SIG-M5 (cell line): ENCODE measurements at regions not wholly inside any gene's neighbourhood (a gene's known extent, or its start where the extent isn't known, plus 50 kb on each side); places are given as distances from the start of the nearest gene placed in this dataset.
"Not testable (repeated sequence)": the region's sequence is repeated elsewhere in the genome, so short reads cannot be mapped to it uniquely, and the experiment has no call there.

Experiments used
- DNase-seq: peaks from one replicate; lab custom pipeline; 2025; lab: John Stamatoyannopoulos, UW

GRCh38 chr13:50452028-50452427 lies 391.5 kb downstream of the DLEU7 start:
- DNase-seq = no peak

DNA sequence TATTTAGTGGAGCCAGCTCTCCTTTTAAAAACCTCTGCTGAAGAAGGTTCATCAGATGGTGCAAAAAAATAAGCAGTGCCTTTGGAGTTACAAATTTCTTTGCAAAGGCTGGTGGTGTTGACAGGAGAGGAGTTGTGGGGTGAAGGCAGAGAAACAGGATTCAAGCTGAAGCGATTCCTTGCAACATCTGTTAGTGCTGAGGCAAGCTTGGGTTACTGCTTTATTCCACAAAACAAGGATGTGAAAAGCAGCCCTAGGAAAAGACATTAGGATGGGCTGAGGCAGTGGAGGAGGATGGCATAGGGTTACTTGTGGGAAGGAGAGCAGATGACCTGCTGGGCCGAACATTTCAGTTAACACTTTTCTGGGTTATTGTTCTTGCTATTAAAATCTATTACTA lies 390.7 kb downstream of the DLEU7 start:
- no peak for DNase-seq

DNA sequence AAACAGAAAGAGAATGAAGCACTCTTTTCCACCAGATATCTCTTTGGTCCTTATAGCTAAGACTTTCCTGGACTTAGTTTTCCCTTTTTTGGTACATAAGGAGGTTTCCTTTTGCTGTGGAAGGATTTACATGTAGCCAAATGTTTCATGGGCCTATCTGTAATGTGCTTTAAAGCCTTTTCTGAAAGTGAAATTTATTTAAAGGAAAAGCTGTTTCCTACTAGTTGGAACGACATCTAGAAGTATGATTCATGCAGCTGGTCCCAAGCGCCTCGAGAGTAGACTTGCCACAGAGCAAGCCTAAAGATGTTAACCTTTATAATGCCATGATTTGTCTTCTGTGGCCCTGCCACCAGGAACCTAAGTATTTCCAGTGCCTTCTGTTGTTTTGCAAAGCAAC lies 390.3 kb downstream of the DLEU7 start:
- no peak for DNase-seq

- no peak for DNase-seq
Measured at GRCh38 chr13:50456111-50456510, 387.4 kb downstream of the DLEU7 start.

DNA sequence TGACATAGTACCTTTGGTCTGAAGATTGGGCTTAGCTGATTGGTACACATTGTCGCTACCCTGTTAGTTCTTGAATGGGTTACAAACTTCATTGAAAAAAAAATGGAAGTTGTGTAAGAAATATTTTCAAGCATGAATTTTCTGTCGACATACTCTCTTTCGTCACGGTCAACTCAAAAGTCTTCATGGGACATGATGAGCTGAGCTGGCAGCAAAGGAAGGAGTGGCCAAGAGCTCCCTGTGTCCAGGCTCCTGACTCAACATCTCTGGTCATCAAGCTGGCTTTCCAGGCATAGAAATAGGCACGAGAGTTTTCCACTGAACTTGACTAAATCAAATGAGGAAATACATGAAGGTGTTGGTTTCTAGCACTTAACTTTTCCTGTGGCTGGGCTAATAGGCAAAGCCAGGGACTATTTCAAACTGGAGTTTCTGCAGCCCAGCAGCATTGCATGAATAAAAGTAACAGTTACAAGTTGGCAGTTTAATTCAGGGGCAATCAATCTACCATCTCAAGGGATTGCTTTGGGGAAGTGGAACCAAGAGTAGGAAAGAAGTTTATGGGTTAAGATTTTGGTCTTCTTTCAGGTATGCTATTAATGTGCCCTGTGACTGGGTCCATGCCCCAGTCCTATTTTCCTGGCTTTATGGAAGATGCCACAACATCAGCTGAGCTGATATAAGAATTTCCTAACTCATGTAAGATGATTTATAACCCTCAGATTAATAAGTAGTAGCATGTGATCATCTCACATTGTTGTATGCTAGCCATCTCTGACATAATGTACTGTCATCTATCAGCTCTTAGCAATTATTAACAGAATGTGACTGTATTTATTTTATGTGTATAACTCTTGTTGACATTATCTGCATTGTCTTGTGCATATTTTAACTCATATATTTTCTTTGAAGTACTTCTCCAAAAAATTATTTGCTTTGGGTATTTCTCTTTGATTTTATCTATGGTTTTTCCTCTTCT lies 385.8 kb downstream of the DLEU7 start:
- no peak for DNase-seq

- no peak for DNase-seq
Measured at GRCh38 chr13:50459046-50459445, 384.4 kb downstream of the DLEU7 start.

GRCh38 chr13:50459658-50460057 lies 383.8 kb downstream of the DLEU7 start:
- no peak for DNase-seq

DNA sequence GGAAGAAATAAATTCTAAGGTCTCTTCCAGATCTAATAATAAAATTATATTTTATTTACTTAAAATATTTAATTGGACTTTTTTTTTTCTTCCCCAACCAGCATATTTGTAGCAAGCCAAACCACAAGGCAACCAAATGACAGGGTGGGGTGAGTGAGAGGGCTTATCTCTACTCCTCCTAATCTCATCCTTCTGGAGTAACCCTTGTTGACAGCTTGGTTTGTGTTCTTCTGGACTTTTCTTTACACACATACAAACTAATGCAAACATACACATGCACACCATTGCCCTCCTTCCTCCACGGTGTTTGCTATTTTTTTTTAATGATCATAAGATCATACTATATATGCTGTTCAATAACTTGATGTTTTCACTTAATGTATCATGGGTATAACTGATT lies 383.1 kb downstream of the DLEU7 start:
- DNase-seq = no peak

DNA sequence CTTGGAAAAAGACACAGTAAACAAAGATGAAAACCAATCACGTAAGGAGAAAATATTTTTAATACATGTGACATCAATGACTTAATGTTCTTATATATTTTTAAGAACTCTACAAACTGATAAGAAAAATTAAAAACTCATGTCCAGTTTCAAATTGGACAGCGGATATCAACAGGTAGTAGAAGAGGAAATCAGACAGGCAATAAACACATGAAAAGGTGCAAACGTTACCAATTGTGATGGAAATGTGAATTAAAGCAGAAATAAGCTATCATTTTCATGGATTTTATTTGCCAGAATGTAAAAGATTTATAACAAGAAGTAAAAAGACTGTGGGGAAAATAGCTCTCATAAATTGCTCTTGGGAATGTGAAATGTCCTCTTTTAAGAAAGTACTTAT lies 382.3 kb downstream of the DLEU7 start:
- no peak for DNase-seq

DNA sequence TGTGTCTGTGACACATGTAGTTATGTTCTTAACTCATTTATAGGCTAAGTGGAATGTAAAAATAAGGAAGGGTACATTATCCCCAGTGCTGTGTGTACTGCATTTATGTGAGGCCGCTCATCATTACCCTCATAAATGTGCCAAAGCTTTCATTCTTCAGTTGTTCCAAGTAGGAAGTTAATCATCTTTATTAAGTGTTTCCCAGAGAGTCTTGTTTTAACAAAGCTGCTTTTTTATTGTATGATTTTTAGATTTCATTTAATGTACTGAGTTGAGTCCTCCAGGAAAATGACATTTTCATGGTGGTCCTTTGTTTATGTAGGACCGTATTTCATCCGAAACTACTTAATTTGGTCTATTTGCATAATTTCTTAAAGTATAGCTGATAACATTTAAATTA lies 379.8 kb downstream of the DLEU7 start:
- DNase-seq = no peak

- no peak for DNase-seq
Measured at GRCh38 chr13:50464349-50465251, 378.9 kb downstream of the DLEU7 start.

- no peak for DNase-seq
Measured at GRCh38 chr13:50466456-50466855, 377.0 kb downstream of the DLEU7 start.

GRCh38 chr13:50467156-50468110 lies 376.1 kb downstream of the DLEU7 start:
- no peak for DNase-seq

DNA sequence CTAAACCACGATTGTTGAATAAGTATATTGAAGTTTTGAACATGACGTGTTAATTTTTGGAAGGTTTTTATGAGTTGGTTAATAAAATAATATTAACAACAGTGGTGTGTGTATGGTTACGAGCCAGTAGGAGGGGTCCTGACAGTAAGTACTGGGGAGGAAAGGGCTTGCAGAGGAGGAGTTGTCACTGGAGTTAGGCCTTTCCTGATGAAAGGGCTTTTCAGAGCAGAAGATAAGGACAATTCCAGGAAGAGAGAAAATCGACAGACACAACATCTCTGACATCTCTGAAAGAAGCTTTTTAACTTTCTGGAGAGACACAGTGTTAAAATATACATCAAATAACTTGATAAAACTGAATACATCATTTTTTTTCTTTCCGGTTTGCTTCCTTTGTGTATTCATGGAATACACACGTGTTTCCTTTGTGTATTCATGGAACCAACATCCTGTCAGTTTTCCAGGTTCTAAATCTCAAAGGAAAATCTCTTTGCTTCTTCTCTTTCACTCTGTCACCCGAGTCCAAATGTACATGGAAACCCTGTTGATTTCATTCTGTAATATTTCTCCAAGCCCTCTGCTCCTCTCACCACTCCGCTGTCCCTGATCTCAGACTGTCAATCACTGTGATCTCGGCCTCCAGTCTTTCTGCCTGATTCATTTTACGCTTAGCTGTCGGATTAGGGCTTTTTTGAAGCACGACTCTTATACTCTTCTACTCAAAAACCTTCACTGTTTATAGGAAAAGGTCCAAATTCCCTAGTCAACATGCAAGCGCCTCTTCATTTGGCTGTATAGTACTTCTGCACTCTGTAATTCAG lies 374.4 kb downstream of the DLEU7 start:
- no peak for DNase-seq

- not testable (repeated sequence) for DNase-seq
Measured at GRCh38 chr13:50473050-50473449, 370.4 kb downstream of the DLEU7 start.

DNA sequence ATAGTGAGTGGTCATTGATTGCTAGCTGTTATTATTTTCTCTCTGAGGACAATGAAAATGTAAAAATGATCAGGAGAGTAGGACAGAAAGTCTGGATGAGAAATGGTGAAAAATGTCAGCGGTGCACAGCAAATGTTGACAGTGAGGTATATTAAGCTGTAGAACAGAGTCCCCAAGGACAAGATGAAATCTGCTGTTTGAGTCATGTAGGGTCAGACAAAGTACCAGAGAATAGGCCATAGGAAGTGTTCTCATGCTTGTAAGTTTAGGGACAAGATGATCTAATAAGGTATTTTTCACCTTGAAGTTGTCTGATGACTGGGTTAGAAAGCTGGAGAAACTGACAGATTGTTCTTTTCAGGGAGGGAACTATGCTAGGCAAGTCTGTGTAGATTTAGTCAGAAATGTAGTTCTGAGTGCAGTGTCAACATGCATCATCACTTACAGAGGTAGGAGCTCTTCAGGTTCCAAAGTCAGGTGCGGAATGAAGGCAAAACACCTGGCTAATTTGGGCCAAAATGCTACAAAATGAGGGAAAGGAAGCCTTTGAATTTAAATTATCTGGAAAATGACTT lies 369.3 kb downstream of the DLEU7 start:
- DNase-seq = no peak

DNA sequence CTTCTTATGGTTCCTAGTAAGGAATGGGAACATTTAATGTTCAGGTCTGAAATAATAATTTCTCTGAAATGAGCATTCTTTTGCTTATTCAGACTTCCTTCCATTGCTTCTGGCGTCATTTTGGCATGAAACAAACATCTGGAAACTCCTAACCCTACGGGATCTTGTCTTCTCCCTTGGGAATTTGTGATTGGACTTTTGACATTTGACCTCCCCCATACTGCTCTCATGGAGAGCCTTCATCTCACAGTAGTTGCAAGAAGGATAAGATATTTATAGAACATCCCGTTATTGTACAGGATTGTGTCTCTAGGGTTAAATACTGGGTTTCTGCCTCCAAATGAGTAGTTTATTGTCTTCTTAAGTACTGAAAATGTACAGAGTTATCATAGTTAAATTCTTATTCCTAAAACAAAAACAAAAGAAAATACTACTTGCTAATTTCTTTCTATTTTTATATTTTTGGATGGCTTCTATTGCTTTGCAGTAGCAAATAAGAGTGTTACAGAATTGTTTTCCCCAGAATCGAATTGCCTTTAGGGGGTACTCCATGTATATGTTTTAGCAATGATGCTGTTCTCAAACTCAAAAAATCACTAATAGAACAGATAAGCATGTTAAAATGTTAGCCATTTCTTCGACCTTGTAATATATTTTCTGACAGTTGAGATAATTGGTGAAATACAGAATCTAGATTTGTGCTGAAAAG lies 366.8 kb downstream of the DLEU7 start:
- DNase-seq = no peak

DNA sequence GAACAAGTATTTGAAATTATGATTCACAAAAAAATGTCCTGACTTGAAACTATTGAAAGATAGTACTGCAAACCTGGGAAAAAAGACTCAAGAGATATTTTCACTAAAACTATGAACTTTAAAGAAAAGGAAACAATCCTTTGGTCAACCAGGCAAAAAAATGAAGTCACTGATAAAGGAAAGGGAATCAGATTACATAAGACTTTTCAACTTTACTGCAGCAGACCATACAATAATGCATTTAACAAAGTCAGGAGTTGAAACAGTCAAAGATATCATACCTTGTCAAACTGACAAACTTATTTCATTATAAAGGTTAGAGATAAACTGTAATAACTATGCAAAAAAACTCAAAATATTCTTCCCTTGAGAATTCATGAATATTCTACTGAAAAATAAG lies 361.6 kb downstream of the DLEU7 start:
- no peak for DNase-seq

DNA sequence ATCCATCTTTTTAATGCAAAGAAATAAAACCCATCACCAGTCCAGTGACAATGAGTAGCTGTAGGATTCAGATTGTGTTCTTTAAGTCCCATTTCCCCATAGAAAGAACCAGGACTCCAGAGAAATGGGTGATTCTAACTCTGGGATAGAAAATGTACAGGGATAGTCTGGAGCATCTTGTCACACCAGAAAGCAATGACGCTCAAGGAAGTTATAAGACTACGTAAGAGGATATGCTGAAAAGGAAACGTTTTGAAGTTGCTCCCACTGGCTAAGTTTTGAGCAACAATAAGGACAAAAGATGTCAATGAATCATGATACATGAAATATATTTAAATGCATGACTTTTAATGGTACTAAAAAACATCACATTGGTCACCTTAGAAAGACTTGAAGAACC lies 360.1 kb downstream of the DLEU7 start:
- DNase-seq = no peak
